ENCODE measurements at regions not wholly inside any gene's neighbourhood (a gene's known extent, or its start where the extent isn't known, plus 50 kb on each side); places are given as distances from the start of the nearest gene placed in this dataset.

GRCh38 chrX:9191392-9191791 lies 157.5 kb upstream of the FAM9B start:
- no peak overlapping the region for H3K27ac ChIP-seq
- H3K27me3 ChIP-seq = no peaks in the 10 kb centered on the region
- TF ChIP-seq CTCF (IDR thresholded peaks at IDR 0.05) = no peak
- H3K36me3 ChIP-seq = no peaks in the 10 kb centered on the region
- no peak overlapping the region for H3K4me3 ChIP-seq (ENCODE audit: low read depth in 1 of 2, low read length in 1 of 2)
- H3K4me1 ChIP-seq (ENCODE audit: control insufficient read depth in 1 of 2, insufficient read depth in 1 of 2, low read depth in 1 of 2, low read length in 1 of 2) = no peaks in the 10 kb centered on the region
- no peaks in the 10 kb centered on the region for H3K9me3 ChIP-seq

GRCh38 chrX:9195199-9195880 lies 161.4 kb upstream of the FAM9B start:
- H3K36me3 ChIP-seq = no peaks in the 10 kb centered on the region
- no peaks in the 10 kb centered on the region for H3K4me1 ChIP-seq (ENCODE audit: control insufficient read depth in 1 of 2, insufficient read depth in 1 of 2, low read depth in 1 of 2, low read length in 1 of 2)
- H3K27me3 ChIP-seq = no peaks in the 10 kb centered on the region
- no peak overlapping the region for H3K27ac ChIP-seq
- no peaks in the 10 kb centered on the region for H3K9me3 ChIP-seq
- no peak for TF ChIP-seq CTCF (IDR thresholded peaks at IDR 0.05)
- H3K4me3 ChIP-seq (ENCODE audit: low read depth in 1 of 2, low read length in 1 of 2) = no peak overlapping the region

- H3K4me1 ChIP-seq (ENCODE audit: control insufficient read depth in 1 of 2, insufficient read depth in 1 of 2, low read depth in 1 of 2, low read length in 1 of 2) = no peaks in the 10 kb centered on the region
- H3K27me3 ChIP-seq = no peaks in the 10 kb centered on the region
- no peak overlapping the region for H3K4me3 ChIP-seq (ENCODE audit: low read depth in 1 of 2, low read length in 1 of 2)
- H3K27ac ChIP-seq = no peak overlapping the region
- no peak for TF ChIP-seq CTCF (IDR thresholded peaks at IDR 0.05)
- H3K9me3 ChIP-seq = no peaks in the 10 kb centered on the region
- H3K36me3 ChIP-seq = no peaks in the 10 kb centered on the region
These were observed 163.2 kb upstream of the FAM9B start for GRCh38 chrX:9196961-9197640.

- H3K4me1 ChIP-seq (ENCODE audit: control insufficient read depth in 1 of 2, insufficient read depth in 1 of 2, low read depth in 1 of 2, low read length in 1 of 2) = no peaks in the 10 kb centered on the region
- no peaks in the 10 kb centered on the region for H3K36me3 ChIP-seq
- H3K4me3 ChIP-seq (ENCODE audit: low read depth in 1 of 2, low read length in 1 of 2) = no peak overlapping the region
- H3K27ac ChIP-seq = no peak overlapping the region
- peaks cover 10% of the 10 kb centered on the region for H3K27me3 ChIP-seq
- no peaks in the 10 kb centered on the region for H3K9me3 ChIP-seq
- no peak for TF ChIP-seq CTCF (IDR thresholded peaks at IDR 0.05)
These were observed 170.6 kb upstream of the FAM9B start for GRCh38 chrX:9204560-9204959.

- H3K27ac ChIP-seq = no peak overlapping the region
- no peaks in the 10 kb centered on the region for H3K9me3 ChIP-seq
- no peaks in the 10 kb centered on the region for H3K4me1 ChIP-seq (ENCODE audit: control insufficient read depth in 1 of 2, insufficient read depth in 1 of 2, low read depth in 1 of 2, low read length in 1 of 2)
- no peak for TF ChIP-seq CTCF (IDR thresholded peaks at IDR 0.05)
- H3K36me3 ChIP-seq = no peaks in the 10 kb centered on the region
- peaks cover 10% of the 10 kb centered on the region for H3K27me3 ChIP-seq
- H3K4me3 ChIP-seq (ENCODE audit: low read depth in 1 of 2, low read length in 1 of 2) = no peak overlapping the region
These were observed 171.8 kb upstream of the FAM9B start for GRCh38 chrX:9205599-9206223.

Data from neutrophil (primary cell).